NCI-H2081 treated with DMSO at 0.1 percent for 48 hours (cell line): ENCODE measurements at regions not wholly inside any gene's neighbourhood (a gene's known extent, or its start where the extent isn't known, plus 50 kb on each side); places are given as distances from the start of the nearest gene placed in this dataset.

Experiments used
- DNase-seq: peaks from one replicate; lab custom pipeline; 2025; lab: John Stamatoyannopoulos, UW

GRCh38 chr11:128328955-128329551 is 258.3 kb downstream of the ETS1 start:
- no peak for DNase-seq

GRCh38 chr11:128327274-128327673 is 260.1 kb downstream of the ETS1 start:
- no peak for DNase-seq

- no peak for DNase-seq
These were observed 260.6 kb downstream of the ETS1 start for GRCh38 chr11:128326791-128327190.

- no peak for DNase-seq
These were observed 262.7 kb downstream of the ETS1 start for GRCh38 chr11:128324531-128325141.

DNA sequence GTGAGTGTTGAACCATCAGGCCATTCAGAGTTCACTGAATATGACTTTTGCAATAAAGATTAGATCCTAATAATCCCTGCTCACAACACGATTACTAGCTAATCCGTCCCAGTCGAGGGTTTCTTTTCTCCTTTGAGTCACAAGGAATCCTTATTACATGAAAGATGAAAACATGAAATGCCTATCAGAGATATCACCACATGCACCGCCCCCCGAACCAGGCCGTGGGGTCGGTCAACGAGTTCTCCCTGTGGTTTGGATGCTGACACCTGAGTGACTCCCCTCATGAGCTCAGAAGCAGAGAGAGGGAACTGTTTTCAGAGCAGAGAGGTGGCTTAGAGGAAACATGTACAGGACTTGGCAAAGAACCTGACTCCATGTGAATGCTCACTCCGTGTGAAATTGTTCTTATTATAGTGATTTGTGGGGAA is 263.3 kb downstream of the ETS1 start:
- no peak for DNase-seq

- no peak for DNase-seq
These were observed 264.0 kb downstream of the ETS1 start for GRCh38 chr11:128323381-128323780.

- no peak for DNase-seq
These were observed 268.4 kb downstream of the ETS1 start for GRCh38 chr11:128318856-128319474.

GRCh38 chr11:128316541-128317227 is 270.7 kb downstream of the ETS1 start:
- DNase-seq: no peak

- no peak for DNase-seq
These were observed 271.4 kb downstream of the ETS1 start for GRCh38 chr11:128315933-128316332.

DNA sequence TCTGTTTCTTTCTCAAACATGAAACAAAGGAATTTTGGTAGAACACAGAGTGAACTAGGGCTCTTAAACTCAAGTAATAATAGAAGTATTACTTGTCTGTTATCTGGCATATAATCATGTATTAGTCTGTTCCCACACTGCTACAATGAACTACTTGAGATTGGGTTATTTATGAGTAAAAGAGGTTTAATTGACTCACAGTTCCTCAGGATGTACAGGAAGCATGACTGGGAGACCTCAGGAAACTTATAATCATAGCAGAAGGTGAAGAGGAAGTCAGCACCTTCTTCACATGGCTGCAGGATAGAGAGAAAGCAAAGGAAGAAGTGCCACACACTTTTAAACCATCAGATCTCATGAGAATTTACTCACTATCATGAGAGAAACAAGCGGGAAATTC is 273.4 kb downstream of the ETS1 start:
- DNase-seq: no peak

DNA sequence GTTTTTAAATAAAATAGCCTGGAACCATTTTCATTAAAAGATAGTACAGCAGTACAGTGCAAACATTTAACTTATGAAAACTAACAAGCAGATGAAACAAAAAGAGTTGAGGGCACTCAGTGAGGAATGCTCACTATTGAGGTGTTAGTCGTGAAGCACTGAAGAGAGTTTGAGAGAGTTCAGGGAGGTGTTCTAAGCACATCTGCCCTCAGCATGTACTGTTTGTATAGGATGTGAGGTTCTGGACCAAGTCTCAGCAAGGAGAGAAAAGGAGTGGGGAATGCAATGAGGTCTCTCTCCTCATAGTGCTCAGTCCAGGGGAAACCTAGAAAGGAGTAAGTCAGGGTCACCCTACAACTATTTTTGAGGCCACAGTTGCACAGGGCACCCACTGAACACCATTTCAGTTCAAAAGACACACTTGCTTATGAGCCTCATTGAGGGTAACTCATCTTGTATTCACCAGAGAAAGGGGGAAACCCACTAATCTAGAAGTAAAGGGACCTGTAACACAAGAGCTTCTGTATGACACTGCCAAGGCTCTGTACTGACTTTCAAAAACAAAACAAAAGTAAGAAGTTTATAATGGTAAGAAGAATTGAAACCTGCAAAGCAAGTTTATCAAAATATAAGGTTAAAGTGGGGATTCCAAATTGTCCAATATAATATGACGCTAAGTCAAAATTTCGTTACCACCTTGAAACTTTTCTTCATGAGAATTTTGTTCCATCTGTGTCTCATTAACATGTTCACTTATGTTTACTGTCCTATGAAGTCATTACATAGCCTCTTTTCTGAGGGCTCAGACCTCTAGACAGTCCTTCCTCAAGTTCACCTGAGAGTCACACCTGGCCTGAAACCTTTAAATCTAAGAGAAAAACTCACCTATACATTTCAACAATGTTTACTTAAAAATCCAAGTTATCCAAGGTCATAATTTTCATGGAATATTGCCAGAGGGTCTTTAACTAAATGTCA is 275.3 kb downstream of the ETS1 start:
- no peak for DNase-seq

DNA sequence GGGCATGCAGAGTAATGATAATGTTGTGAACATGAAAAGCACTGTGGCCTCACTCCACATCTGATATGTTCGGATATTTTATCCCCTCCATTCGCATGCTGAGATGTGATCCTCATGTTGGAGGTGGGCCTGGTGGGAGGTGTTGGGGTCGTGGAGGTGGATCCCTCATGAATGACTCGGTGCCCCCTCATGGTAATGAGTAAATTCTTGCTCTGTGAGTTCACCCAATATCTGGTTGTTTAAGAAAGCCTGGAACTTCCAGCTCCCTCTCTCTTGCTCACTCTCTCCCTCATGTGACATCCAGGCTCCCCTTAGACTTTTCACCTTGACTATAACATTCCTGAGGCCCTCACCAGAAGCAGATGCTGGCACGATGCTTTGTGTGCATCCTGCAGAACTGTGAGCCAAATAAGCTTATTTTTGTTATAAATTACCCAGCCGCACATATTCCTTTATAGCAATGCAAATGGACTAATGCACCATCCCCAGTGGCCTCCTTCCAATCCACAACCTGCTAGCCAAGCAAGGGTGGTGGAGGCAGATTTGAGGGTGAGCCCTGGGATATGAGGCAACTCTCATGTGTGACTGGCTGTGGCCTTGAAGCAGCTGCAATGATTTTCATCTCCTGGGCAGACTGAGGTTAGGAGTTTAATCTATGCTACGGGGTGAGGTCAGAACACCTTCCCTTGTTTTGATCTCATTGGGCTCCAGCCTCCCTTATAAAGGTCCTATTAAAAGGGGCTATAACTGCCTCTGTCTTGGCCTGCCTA is 276.5 kb downstream of the ETS1 start:
- no peak for DNase-seq

DNA sequence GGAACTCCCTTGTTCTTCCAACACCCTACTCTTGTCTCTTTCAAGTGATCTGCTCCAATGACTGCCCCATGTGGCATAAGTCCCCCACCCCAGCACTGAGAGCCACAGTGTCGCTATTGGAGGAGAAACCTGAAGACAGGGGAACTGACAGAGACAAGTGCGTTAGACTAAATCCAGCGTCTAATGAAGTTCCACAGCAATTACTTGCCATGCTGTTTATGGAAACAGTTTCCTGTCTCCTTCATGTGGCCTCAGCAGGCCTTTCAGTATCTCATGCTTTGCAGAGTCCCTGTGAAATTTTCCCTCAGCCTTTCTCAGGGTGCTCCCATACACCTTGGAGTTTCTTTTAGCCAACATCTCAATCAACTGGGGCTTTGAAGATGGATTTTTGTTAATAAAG is 277.4 kb downstream of the ETS1 start:
- no peak for DNase-seq

- DNase-seq: no peak
These were observed 278.6 kb downstream of the ETS1 start for GRCh38 chr11:128308794-128309193.

DNA sequence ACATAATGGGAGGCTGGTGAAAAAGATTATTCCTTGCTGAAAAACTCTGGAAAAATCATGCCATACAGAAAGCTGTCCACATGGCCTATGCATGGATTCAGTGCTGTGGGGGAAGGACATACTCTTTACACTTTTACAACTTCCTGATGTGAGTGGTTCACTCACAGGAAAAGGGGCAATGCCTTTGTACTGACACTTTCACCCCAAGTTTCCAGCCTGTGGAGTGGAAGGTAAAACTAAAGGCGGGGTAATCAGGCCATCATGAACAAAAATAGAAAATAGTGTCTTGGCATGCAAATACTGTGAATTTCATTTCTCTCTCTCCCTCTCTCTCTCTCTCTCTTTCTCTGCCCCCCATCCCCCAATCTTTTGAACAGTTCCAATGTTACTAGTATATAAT is 281.8 kb downstream of the ETS1 start:
- DNase-seq: no peak

GRCh38 chr11:128304666-128305485 is 282.5 kb downstream of the ETS1 start:
- DNase-seq: no peak

DNA sequence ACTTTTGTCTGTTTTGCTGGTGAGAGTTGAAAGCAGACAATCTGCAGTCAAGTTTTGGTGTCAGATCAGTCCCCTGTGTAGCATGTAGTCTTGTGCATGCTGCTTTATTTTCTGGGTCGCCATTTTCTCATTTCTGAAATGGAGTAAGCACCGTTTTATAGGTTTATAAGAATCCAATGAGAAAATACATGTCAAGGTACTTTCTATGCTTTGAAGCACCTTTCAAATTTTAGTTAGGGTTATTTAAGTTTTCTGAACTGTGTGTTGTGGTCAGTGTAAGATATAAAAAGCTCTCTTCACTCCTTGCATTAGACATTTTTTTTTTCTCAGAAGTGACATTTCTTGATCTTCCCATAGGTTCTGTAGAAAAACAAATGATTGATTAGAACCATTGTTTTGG is 283.2 kb downstream of the ETS1 start:
- no peak for DNase-seq

GRCh38 chr11:128303383-128303782 is 284.0 kb downstream of the ETS1 start:
- DNase-seq: no peak

GRCh38 chr11:128302425-128303186 is 284.8 kb downstream of the ETS1 start:
- DNase-seq: no peak
